Nephron progenitor cell (in vitro differentiated cells): ENCODE measurements at regions not wholly inside any gene's neighbourhood (a gene's known extent, or its start where the extent isn't known, plus 50 kb on each side); places are given as distances from the start of the nearest gene placed in this dataset.

ENCODE experiments used
- DNase-seq: peaks from one replicate; pipeline ENCODE4 v3.0.0; 2021
- H3K27ac Mint-ChIP-seq: 2 replicates; pipeline ENCODE4 v1.8.0; 2021; ENCODE audit warnings: mild to moderate bottlenecking, moderate library complexity, mixed read lengths
- H3K27me3 Mint-ChIP-seq: 2 replicates; pipeline ENCODE4 v1.8.0; 2021; ENCODE audit warnings: mild to moderate bottlenecking, low read depth, mixed read lengths; ENCODE audit not compliant: poor library complexity
- H3K36me3 Mint-ChIP-seq: 2 replicates; pipeline ENCODE4 v1.8.0; 2021; ENCODE audit warnings: low read depth, mixed read lengths
- H3K4me1 Mint-ChIP-seq: 2 replicates; pipeline ENCODE4 v1.8.0; 2021; ENCODE audit warnings: mixed read lengths
- H3K4me3 Mint-ChIP-seq: 2 replicates; pipeline ENCODE4 v1.8.0; 2021; ENCODE audit warnings: mild to moderate bottlenecking, moderate library complexity, mixed read lengths
- H3K9me3 Mint-ChIP-seq: 2 replicates; pipeline ENCODE4 v1.8.0; 2021; ENCODE audit warnings: mild to moderate bottlenecking, moderate library complexity, mixed read lengths
- TF ChIP-seq, protein P1 (sequence below): fragments of 200-600 bp; sonication (generic); IDR thresholded peaks from 2 replicates; pipeline ENCODE4 v1.5.0; 2021; ENCODE audit warnings: antibody characterized with exemption

- peaks cover 19% of the 10 kb centered on the region for H3K4me1 Mint-ChIP-seq
- no peak for DNase-seq
- H3K36me3 Mint-ChIP-seq = no peaks in the 10 kb centered on the region
- no peak overlapping the region for H3K27ac Mint-ChIP-seq
- TF ChIP-seq, protein P1, sequence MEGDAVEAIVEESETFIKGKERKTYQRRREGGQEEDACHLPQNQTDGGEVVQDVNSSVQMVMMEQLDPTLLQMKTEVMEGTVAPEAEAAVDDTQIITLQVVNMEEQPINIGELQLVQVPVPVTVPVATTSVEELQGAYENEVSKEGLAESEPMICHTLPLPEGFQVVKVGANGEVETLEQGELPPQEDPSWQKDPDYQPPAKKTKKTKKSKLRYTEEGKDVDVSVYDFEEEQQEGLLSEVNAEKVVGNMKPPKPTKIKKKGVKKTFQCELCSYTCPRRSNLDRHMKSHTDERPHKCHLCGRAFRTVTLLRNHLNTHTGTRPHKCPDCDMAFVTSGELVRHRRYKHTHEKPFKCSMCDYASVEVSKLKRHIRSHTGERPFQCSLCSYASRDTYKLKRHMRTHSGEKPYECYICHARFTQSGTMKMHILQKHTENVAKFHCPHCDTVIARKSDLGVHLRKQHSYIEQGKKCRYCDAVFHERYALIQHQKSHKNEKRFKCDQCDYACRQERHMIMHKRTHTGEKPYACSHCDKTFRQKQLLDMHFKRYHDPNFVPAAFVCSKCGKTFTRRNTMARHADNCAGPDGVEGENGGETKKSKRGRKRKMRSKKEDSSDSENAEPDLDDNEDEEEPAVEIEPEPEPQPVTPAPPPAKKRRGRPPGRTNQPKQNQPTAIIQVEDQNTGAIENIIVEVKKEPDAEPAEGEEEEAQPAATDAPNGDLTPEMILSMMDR = no peak
- H3K27me3 Mint-ChIP-seq = peaks cover 10% of the 10 kb centered on the region
- no peak overlapping the region for H3K4me3 Mint-ChIP-seq
- no peaks in the 10 kb centered on the region for H3K9me3 Mint-ChIP-seq
Measured at GRCh38 chr7:22882106-22882505, 59.5 kb upstream of the TOMM7 start.

GRCh38 chr7:22879709-22880306 lies 57.2 kb upstream of the TOMM7 start:
- Mint-ChIP-seq H3K9me3 (no peaks in the 10 kb centered on the region), H3K27me3 (peaks cover 3% of the 10 kb centered on the region), H3K4me3 (no peak overlapping the region), H3K4me1 (peaks cover 15% of the 10 kb centered on the region), H3K27ac (peak overlapping the region; percentile 40), H3K36me3 (no peaks in the 10 kb centered on the region)
- no peak for DNase-seq
- TF ChIP-seq, protein P1 = no peak

DNA sequence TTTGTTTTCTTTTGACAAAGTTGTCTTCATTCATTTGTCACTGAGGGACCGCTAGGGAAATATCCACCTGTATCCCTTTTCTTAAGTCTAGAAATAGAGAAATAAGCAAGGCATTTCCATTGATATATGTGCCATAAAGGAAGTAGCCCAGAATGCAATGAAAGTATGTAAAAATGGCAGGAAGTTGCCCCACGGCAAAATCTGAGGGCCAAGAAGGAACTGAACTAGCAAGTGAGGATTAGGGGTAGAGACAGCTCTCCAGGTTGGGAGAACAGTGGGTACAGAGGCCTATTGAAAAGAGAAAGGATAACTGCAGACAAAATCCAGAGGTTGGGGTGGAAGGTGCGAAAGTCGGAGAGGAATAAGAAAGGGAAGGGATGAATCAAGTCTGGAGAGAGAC lies 56.6 kb upstream of the TOMM7 start:
- no peak for DNase-seq
- Mint-ChIP-seq H3K4me3 (no peak overlapping the region), H3K9me3 (no peaks in the 10 kb centered on the region), H3K27me3 (peaks cover 3% of the 10 kb centered on the region), H3K36me3 (no peaks in the 10 kb centered on the region), H3K4me1 (peaks cover 15% of the 10 kb centered on the region), H3K27ac (peak overlapping the region; percentile 40)
- TF ChIP-seq, protein P1 = no peak

GRCh38 chr7:22876986-22877729 lies 54.5 kb upstream of the TOMM7 start:
- TF ChIP-seq, protein P1 = no peak
- H3K4me3 Mint-ChIP-seq = no peak overlapping the region
- no peak for DNase-seq
- no peaks in the 10 kb centered on the region for H3K9me3 Mint-ChIP-seq
- H3K4me1 Mint-ChIP-seq = peaks cover 15% of the 10 kb centered on the region
- H3K27ac Mint-ChIP-seq = no peak overlapping the region
- no peaks in the 10 kb centered on the region for H3K36me3 Mint-ChIP-seq
- H3K27me3 Mint-ChIP-seq = no peaks in the 10 kb centered on the region

DNA sequence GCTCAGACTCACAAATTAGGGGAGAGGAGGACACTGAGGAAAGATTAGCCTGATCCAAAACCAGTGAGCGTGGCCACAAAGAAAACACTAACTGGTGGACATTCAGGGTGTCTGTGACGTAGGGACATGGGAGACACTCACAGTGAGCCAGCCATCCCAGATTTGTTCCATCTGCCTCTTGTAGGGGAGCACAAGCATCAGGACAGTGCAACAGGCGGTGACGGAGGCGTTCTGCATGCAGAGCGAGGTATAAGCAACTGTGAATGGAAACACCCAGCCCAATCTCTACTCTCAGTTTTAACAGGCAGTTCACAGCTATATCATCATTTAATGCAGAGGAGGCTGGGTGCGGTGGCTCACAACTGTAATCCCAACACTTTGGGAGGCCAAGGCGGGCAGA lies 52.8 kb upstream of the TOMM7 start:
- Mint-ChIP-seq H3K4me1 (peaks cover 14% of the 10 kb centered on the region), H3K9me3 (no peaks in the 10 kb centered on the region), H3K4me3 (no peak overlapping the region), H3K27me3 (no peaks in the 10 kb centered on the region), H3K27ac (no peak overlapping the region), H3K36me3 (no peaks in the 10 kb centered on the region)
- no peak for DNase-seq
- TF ChIP-seq, protein P1 = no peak

DNA sequence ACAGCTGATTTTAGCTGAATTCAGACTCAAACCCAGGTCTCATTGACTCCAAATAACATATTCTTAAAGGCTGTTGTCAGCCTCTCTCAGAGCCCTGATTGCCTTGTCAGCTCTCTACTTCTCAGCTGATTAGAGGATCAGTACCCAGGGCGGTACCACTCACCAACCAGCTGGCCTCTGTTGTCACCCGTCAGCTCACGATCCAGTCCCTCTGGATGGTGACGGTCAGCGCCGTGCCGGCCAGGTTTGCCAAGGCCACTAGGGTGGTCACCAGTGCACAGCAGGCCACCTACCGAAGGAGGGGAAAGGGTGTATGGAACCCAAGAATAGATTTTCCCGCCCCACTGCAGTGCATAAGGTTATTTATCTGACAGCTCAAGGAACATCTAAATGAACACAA lies 52.3 kb upstream of the TOMM7 start:
- H3K4me1 Mint-ChIP-seq = peaks cover 8% of the 10 kb centered on the region
- H3K4me3 Mint-ChIP-seq = no peak overlapping the region
- H3K9me3 Mint-ChIP-seq = no peaks in the 10 kb centered on the region
- no peak for DNase-seq
- no peaks in the 10 kb centered on the region for H3K27me3 Mint-ChIP-seq
- no peak overlapping the region for H3K27ac Mint-ChIP-seq
- TF ChIP-seq, protein P1 = no peak
- peaks cover 3% of the 10 kb centered on the region for H3K36me3 Mint-ChIP-seq
